ENCODE measurements at regions not wholly inside any gene's neighbourhood (a gene's known extent, or its start where the extent isn't known, plus 50 kb on each side); places are given as distances from the start of the nearest gene placed in this dataset.

- ChIA-PET CTCF (no interaction called here), POLR2A (no interaction called here)
- no peak for ATAC-seq
- Histone ChIP-seq H3K36me3 (ENCODE audit: control insufficient read depth, insufficient read depth, low read length) (no peaks in the 10 kb centered on the region), H3K4me1 (ENCODE audit: control insufficient read depth, insufficient read depth, low read length) (no peaks in the 10 kb centered on the region), H3K9me3 (ENCODE audit: control insufficient read depth, insufficient read depth, low read depth, low read length) (no peaks in the 10 kb centered on the region), H3K27ac (ENCODE audit: low read length) (no peak overlapping the region), H3K4me3 (ENCODE audit: low read depth in 2 of 2, low read length in 2 of 2) (no peak overlapping the region), H3K27me3 (ENCODE audit: control insufficient read depth, insufficient read depth, low read length) (no peaks in the 10 kb centered on the region)
- in situ Hi-C loops (cut with HindIII; ENCODE audit: low pct_unique_long_range_greater_than_20kb, low sequenced_read_pairs) (no loop called here), intact Hi-C loops (cut with micrococcal nuclease; ENCODE audit: unreplicated experiment) (no loop called here)
- no peak for DNase-seq (ENCODE audit: low read depth, low spot score)
- no TSS peak for BruUV-seq (replicated peaks)
- TF ChIP-seq TCF7L2 (IDR thresholded peaks at IDR 0.05; ENCODE audit: low read depth, low read length), result no peak
These were observed 123.4 kb upstream of the SLC24A5 start for GRCh38 chr15:47997195-47998080.

GRCh38 chr15:47998619-47999019 is 122.2 kb upstream of the SLC24A5 start:
- POLR2A ChIA-PET, result no interaction called here
- Histone ChIP-seq H3K4me1 (ENCODE audit: control insufficient read depth, insufficient read depth, low read length) (no peaks in the 10 kb centered on the region), H3K36me3 (ENCODE audit: control insufficient read depth, insufficient read depth, low read length) (no peaks in the 10 kb centered on the region), H3K27me3 (ENCODE audit: control insufficient read depth, insufficient read depth, low read length) (no peaks in the 10 kb centered on the region), H3K4me3 (ENCODE audit: low read depth in 2 of 2, low read length in 2 of 2) (no peak overlapping the region), H3K27ac (ENCODE audit: low read length) (no peak overlapping the region), H3K9me3 (ENCODE audit: control insufficient read depth, insufficient read depth, low read depth, low read length) (no peaks in the 10 kb centered on the region)
- in situ Hi-C loops (cut with HindIII; ENCODE audit: low pct_unique_long_range_greater_than_20kb, low sequenced_read_pairs), result no loop called here
- DNase-seq (ENCODE audit: low read depth, low spot score) (no peak), ATAC-seq (no peak)
- CTCF ChIA-PET, result no interaction called here
- BruUV-seq (replicated peaks), result no TSS peak
- intact Hi-C loops (cut with micrococcal nuclease; ENCODE audit: unreplicated experiment), result no loop called here
- TF ChIP-seq SIN3A (IDR thresholded peaks at IDR 0.05; ENCODE audit: borderline replicate concordance, insufficient read depth, low read depth, low read length) (no peak), REST (IDR thresholded peaks at IDR 0.05; ENCODE audit: insufficient read depth in 1 of 2, low read depth in 2 of 2, low read length in 1 of 2) (no peak), TCF7L2 (IDR thresholded peaks at IDR 0.05; ENCODE audit: low read depth, low read length) (no peak), CTCF (IDR thresholded peaks at IDR 0.05) (no peak), POLR2AphosphoS5 (IDR thresholded peaks at IDR 0.05; ENCODE audit: low read depth, low read length) (no peak)

GRCh38 chr15:48001393-48002039 is 119.3 kb upstream of the SLC24A5 start:
- ChIA-PET POLR2A (no interaction called here), CTCF (no interaction called here)
- Histone ChIP-seq H3K27me3 (ENCODE audit: control insufficient read depth, insufficient read depth, low read length) (no peaks in the 10 kb centered on the region), H3K4me1 (ENCODE audit: control insufficient read depth, insufficient read depth, low read length) (no peaks in the 10 kb centered on the region), H3K4me3 (ENCODE audit: low read depth in 2 of 2, low read length in 2 of 2) (no peak overlapping the region), H3K9me3 (ENCODE audit: control insufficient read depth, insufficient read depth, low read depth, low read length) (no peaks in the 10 kb centered on the region), H3K27ac (ENCODE audit: low read length) (no peak overlapping the region), H3K36me3 (ENCODE audit: control insufficient read depth, insufficient read depth, low read length) (no peaks in the 10 kb centered on the region)
- no TSS peak for BruUV-seq (replicated peaks)
- ATAC-seq (no peak), DNase-seq (ENCODE audit: low read depth, low spot score) (no peak)
- TF ChIP-seq CTCF (IDR thresholded peaks at IDR 0.05) (no peak), TCF7L2 (IDR thresholded peaks at IDR 0.05; ENCODE audit: low read depth, low read length) (no peak), SIN3A (IDR thresholded peaks at IDR 0.05; ENCODE audit: borderline replicate concordance, insufficient read depth, low read depth, low read length) (no peak), REST (IDR thresholded peaks at IDR 0.05; ENCODE audit: insufficient read depth in 1 of 2, low read depth in 2 of 2, low read length in 1 of 2) (no peak), POLR2AphosphoS5 (IDR thresholded peaks at IDR 0.05; ENCODE audit: low read depth, low read length) (no peak)
- intact Hi-C loops (cut with micrococcal nuclease; ENCODE audit: unreplicated experiment), result no loop called here
- in situ Hi-C loops (cut with HindIII; ENCODE audit: low pct_unique_long_range_greater_than_20kb, low sequenced_read_pairs), result no loop called here
